ENCODE measurements at regions not wholly inside any gene's neighbourhood (a gene's known extent, or its start where the extent isn't known, plus 50 kb on each side); places are given as distances from the start of the nearest gene placed in this dataset.

DNA sequence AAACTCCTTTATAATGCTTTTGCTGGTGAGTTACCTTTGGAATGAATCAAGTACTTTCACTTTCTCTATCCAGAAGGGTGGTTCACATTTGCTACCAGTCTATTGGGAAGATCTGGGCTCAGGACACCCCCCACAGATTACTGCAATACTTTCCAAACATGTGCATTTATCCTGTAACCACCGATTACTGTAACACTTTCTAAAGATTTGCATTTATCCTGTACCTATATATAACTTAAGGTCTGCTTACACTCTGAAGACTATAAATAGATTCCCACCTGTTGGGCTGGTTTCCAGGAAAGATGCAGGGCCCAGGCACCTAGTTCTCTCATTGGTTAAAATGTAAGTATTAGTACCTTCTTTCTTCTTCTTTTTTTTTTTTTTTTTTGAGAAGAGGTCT, 113.0 kb upstream of the NEDD4L start (continued):
- no peak for TF ChIP-seq GABPA (IDR thresholded peaks at IDR 0.05; ENCODE audit: borderline replicate concordance, insufficient read depth, low read length)
